Glomerular visceral epithelial cell (primary cell): ENCODE measurements at regions not wholly inside any gene's neighbourhood (a gene's known extent, or its start where the extent isn't known, plus 50 kb on each side); places are given as distances from the start of the nearest gene placed in this dataset.
"Not testable (repeated sequence)": the region's sequence is repeated elsewhere in the genome, so short reads cannot be mapped to it uniquely, and the experiment has no call there.

Source experiments
- DNase-seq: peaks from one replicate; pipeline ENCODE4 v3.0.0-alpha.2; 2016; ENCODE audit errors: extremely low spot score

DNA sequence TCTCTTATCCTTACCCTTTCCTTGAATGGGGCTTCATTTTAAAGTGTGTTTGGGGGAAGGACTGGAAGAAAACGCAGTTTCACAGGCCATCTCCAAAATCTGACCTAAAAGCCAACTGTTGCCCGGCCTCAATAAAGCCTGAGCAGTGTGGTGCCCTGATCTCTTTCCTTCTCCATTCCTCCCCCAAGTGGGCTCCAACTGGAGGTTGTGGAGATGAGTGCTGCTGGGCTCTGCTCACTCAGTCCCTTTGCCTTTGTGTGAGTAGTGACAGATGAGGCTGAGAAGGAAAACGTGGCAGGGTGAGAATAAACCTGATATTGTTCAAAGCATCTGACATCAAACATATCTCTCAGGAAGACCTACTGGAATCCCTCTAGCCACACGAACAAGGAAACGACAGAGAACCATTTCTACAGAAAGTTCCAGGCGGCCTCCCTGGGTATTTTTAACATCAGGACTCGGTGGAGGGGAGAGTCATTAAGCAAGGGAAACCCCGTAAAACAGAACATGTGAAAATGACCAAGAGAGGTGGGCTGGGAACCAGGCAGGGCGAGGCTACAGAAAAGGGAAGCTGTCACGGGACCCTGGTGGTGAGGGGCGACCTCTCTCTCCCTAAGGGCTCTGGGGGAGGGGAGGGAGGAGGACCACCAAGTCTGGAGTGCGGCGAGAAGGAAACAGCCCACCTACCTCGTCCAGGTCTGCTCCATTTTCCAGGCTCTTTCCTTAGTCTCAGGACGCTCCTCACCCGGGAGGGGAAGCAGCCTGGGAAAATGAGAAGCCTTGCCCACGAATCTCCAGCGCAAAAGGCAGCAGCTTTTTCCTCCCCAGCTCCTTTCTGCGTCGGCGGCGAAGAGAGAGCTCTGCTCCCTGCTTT lies 59.1 kb upstream of the NBPF26 start:
- not testable (repeated sequence) for DNase-seq

DNA sequence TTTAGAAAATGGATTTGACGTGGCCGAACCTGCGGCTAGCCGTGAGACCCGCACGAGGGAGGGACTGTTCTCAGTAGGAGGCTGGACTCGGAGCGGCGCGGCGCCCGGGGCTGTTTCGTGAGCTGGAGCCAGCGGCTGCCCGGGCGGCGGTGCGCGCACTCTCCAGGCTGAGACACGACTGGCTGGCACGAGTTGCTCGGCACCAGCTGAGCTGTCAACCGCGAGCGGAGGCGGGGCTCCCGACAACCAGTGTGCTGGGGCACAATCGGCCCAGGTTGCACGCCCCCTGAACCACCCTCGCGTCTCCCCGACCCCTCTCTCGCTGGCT lies 58.5 kb upstream of the NBPF26 start:
- not testable (repeated sequence) for DNase-seq

DNA sequence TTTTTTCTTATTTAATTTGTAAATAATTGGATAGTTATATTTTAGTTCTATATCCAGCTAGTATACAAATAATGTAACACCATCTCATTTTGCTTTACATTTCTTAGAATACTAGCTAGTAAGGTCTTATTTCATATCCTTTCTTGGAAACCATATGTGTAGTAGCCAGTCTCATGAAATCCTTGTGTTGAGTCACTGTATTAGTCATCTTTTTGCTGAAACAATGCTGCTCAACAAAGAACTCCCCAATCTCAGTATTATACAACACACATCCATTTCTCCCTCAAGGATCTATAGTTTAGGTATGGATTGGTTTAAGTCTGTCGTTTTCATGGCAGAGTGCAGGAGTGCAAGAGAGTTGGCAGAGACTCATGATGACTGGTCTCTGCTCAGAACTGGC lies 55.6 kb upstream of the NBPF26 start:
- DNase-seq = not testable (repeated sequence)
